ENCODE measurements at regions not wholly inside any gene's neighbourhood (a gene's known extent, or its start where the extent isn't known, plus 50 kb on each side); places are given as distances from the start of the nearest gene placed in this dataset.
"Not testable (repeated sequence)": the region's sequence is repeated elsewhere in the genome, so short reads cannot be mapped to it uniquely, and the experiment has no call there.

DNA sequence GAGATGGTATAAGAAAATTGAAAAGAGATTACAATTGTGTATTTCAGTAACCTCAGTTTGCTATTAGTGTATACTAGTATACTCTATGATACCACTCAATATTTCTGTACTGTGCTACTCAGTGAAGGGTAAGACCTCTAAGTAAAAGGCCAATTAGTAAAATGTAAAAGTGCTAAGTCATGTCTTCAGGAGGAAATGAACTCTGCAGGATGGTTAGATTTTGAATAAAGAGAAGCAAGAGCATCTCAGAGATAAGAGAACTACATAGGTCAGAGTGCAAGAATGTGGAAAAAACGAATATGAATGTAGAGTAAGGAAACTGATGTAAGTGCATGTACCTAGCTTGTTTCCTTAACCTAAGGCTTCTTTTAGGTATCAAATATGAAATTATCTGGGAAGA, 796.6 kb upstream of the GBE1 start:
- POLR2A ChIA-PET = no interaction called here
- Histone ChIP-seq H3K4me3 (no peak overlapping the region), H3K4me2 (no peak overlapping the region), H3K9me3 (no peaks in the 10 kb centered on the region), H3K4me1 (no peaks in the 10 kb centered on the region), H3K27ac (no peak overlapping the region)
- TF ChIP-seq MAFK (IDR thresholded peaks at IDR 0.05; ENCODE audit: partially characterized antibody) (peak; percentile 5), ATOH8 (CRISPR knock-in tag; IDR thresholded peaks at IDR 0.05; ENCODE audit: low read depth) (no peak), JUNB (IDR thresholded peaks at IDR 0.05) (no peak), NR3C1 (IDR thresholded peaks at IDR 0.05) (no peak)
- 3% methylated on average over 1 of the region's 1 CpG for WGBS (ENCODE audit: missing lambda C conversion rate)
- no peak for DNase-seq (ENCODE audit: low read depth in 1 of 2, low spot score in 1 of 2)
- no peak for ATAC-seq
- CTCF ChIA-PET = no interaction called here
- FAIRE-seq = no peak

DNA sequence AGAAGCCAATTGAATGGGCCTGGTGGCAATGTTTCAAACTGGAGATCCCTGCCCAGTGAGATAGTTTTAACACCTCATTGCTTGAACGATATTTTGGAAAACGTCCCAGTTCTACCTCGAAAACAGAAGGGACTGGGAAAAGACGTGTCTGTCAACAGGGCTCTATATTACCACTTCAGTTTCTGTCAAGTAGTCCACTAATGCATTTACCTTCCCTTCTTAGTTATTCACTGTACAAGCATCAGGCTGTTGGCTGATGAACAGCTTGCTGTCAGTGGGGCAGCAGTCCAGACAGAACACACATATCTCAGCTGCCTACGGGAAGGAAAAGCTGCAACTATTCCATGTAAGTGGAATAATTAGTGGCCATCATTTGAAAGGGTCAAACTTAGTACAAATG, 794.7 kb upstream of the GBE1 start:
- ATAC-seq (no peak), DNase-seq (ENCODE audit: low read depth in 1 of 2, low spot score in 1 of 2) (no peak), FAIRE-seq (no peak)
- no peak overlapping the region for H3K4me3 ChIP-seq
- H3K4me1 ChIP-seq = no peaks in the 10 kb centered on the region
- no peak overlapping the region for H3K27ac ChIP-seq
- no peaks in the 10 kb centered on the region for H3K9me3 ChIP-seq
- H3K4me2 ChIP-seq = no peak overlapping the region
- POLR2A ChIA-PET = no interaction called here
- CTCF ChIA-PET = no interaction called here
- TF ChIP-seq RAD21 (conservative IDR thresholded peaks at IDR 0.05 in 1 of 2, IDR thresholded peaks at IDR 0.05 in 1 of 2) = no peak
- TF ChIP-seq PHF8 (IDR thresholded peaks at IDR 0.05; ENCODE audit: borderline replicate concordance, low read depth) = no peak
- TF ChIP-seq, protein P1, sequence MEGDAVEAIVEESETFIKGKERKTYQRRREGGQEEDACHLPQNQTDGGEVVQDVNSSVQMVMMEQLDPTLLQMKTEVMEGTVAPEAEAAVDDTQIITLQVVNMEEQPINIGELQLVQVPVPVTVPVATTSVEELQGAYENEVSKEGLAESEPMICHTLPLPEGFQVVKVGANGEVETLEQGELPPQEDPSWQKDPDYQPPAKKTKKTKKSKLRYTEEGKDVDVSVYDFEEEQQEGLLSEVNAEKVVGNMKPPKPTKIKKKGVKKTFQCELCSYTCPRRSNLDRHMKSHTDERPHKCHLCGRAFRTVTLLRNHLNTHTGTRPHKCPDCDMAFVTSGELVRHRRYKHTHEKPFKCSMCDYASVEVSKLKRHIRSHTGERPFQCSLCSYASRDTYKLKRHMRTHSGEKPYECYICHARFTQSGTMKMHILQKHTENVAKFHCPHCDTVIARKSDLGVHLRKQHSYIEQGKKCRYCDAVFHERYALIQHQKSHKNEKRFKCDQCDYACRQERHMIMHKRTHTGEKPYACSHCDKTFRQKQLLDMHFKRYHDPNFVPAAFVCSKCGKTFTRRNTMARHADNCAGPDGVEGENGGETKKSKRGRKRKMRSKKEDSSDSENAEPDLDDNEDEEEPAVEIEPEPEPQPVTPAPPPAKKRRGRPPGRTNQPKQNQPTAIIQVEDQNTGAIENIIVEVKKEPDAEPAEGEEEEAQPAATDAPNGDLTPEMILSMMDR (IDR thresholded peaks at IDR 0.05) = no peak
- no peak for TF ChIP-seq CEBPB (IDR thresholded peaks at IDR 0.05)
- TF ChIP-seq NR3C1 (IDR thresholded peaks at IDR 0.05) = no peak
- TF ChIP-seq RARB (CRISPR knock-in tag; IDR thresholded peaks at IDR 0.05) = no peak
- TF ChIP-seq EHF (CRISPR knock-in tag; IDR thresholded peaks at IDR 0.05) = no peak
- TF ChIP-seq KDM5A (IDR thresholded peaks at IDR 0.05) = no peak
- no peak for TF ChIP-seq FOSL2 (IDR thresholded peaks at IDR 0.05)
- TF ChIP-seq FOSL2 (CRISPR knock-in tag; IDR thresholded peaks at IDR 0.05) = no peak
- WGBS (ENCODE audit: missing lambda C conversion rate) = 3% methylated on average over 5 of the region's 5 CpGs

- TF ChIP-seq ZC3H11A (IDR thresholded peaks at IDR 0.05) = peak; percentile 62
- POLR2A ChIA-PET; DNase-seq (ENCODE audit: low read depth in 1 of 2, low spot score in 1 of 2); H3K4me3 ChIP-seq; FAIRE-seq; CTCF ChIA-PET; H3K27ac ChIP-seq; H3K9me3 ChIP-seq; H3K4me2 ChIP-seq; H3K4me1 ChIP-seq; ATAC-seq: not testable (repeated sequence)
- WGBS (ENCODE audit: missing lambda C conversion rate) = 55% methylated on average over 2 of the region's 2 CpGs
Measured at GRCh38 chr3:82542556-82542955, 781.1 kb upstream of the GBE1 start.

- ATAC-seq (no peak), FAIRE-seq (no peak), DNase-seq (ENCODE audit: low read depth in 1 of 2, low spot score in 1 of 2) (no peak)
- Histone ChIP-seq H3K4me3 (no peak overlapping the region), H3K27ac (no peak overlapping the region), H3K4me2 (no peak overlapping the region), H3K4me1 (no peaks in the 10 kb centered on the region), H3K9me3 (no peaks in the 10 kb centered on the region)
- CTCF ChIA-PET = interaction anchor here (0.8 kb wide), 1 partner anchor 12 kb away, joined by 3 read pairs; no protein-coding TSS in a partner anchor
- 13% methylated on average over 1 of the region's 1 CpG for WGBS (ENCODE audit: missing lambda C conversion rate)
- TF ChIP-seq ZC3H11A (IDR thresholded peaks at IDR 0.05) (no peak), PHF8 (IDR thresholded peaks at IDR 0.05; ENCODE audit: borderline replicate concordance, low read depth) (no peak), RCOR1 (IDR thresholded peaks at IDR 0.05; ENCODE audit: low read depth, low read length) (no peak), E2F6 (IDR thresholded peaks at IDR 0.05; ENCODE audit: borderline replicate concordance, low read depth) (no peak), MAZ (IDR thresholded peaks at IDR 0.05; ENCODE audit: borderline replicate concordance, low read depth, low read length) (no peak), ELK1 (IDR thresholded peaks at IDR 0.05; ENCODE audit: low read depth, low read length) (no peak), EP300 (IDR thresholded peaks at IDR 0.05) (no peak), EHF (CRISPR knock-in tag; IDR thresholded peaks at IDR 0.05) (no peak)
- POLR2A ChIA-PET = no interaction called here
Measured at GRCh38 chr3:82521657-82522056, 760.2 kb upstream of the GBE1 start.
